ENCODE measurements at regions not wholly inside any gene's neighbourhood (a gene's known extent, or its start where the extent isn't known, plus 50 kb on each side); places are given as distances from the start of the nearest gene placed in this dataset.

DNA sequence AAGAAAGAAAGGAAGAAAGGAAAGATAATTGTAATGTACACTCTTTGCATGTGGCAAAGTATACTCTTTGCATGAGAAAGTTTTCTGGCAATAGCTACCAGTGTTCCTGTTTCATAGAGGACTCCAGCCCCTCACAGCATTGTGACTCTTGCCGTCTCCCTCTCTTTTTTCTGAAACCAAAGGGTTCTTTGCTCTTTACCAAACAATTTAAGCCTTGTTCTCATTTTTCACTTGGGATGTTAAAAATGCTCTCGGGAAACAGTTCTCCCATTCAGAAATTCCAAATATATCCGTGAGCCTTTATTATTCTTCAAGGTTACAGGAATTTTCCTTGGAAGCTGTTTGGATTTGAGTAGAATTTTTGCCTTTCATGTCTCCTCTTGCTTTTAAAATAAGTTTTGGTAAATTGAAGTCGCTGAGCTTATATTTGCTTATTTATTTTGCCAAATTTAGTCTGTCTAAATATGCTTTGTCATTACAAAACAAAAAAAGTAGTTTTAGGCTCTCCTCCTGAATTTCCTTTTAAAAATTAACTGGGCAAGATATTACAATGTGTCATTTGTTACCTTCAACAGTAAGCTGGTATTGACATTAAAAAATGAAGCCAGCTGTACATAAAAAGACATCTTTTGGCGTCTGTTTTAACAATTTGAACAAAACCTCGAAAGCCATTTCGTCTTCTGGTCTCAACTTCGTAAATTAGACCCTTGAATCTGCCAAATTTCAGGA lies 103.8 kb upstream of the ARMC2 start:
- Histone ChIP-seq H3K9ac (ENCODE audit: insufficient read depth, low read length) (no peak overlapping the region), H4K20me1 (ENCODE audit: control insufficient read depth, extremely low read depth, insufficient read depth, low read length) (no peaks in the 10 kb centered on the region), H2AFZ (ENCODE audit: low read length) (no peak overlapping the region), H3K27ac (ENCODE audit: insufficient read depth, low read length) (no peak overlapping the region), H3K36me3 (ENCODE audit: control insufficient read depth, insufficient read depth, low read length) (no peaks in the 10 kb centered on the region), H3K27me3 (ENCODE audit: control insufficient read depth, insufficient read depth, low read length) (no peaks in the 10 kb centered on the region), H3K79me2 (ENCODE audit: control insufficient read depth, insufficient read depth, low read length) (no peaks in the 10 kb centered on the region), H3K4me3 (replicated peaks in 1 of 4; ENCODE audit: control extremely low read depth in 1 of 4, insufficient read depth in 1 of 4, low read depth in 3 of 4, low read length in 4 of 4) (no peak overlapping the region), H3K4me1 (ENCODE audit: control insufficient read depth, extremely low read depth, insufficient read depth, low read length) (no peaks in the 10 kb centered on the region), H3K9me3 (ENCODE audit: control insufficient read depth, insufficient read depth, low read depth, low read length) (no peaks in the 10 kb centered on the region), H3K4me2 (ENCODE audit: extremely low read depth, insufficient read depth, low read length) (no peak overlapping the region)
- TF ChIP-seq EZH2 (IDR thresholded peaks at IDR 0.05; ENCODE audit: low read length, missing control alignments) (no peak), CTCF (conservative IDR thresholded peaks at IDR 0.05 in 1 of 2, IDR thresholded peaks at IDR 0.05 in 1 of 2; ENCODE audit: low read depth in 1 of 2, low read length in 2 of 2) (no peak)
- no peak for DNase-seq (ENCODE audit: low read depth in 2 of 2)

- no peaks in the 10 kb centered on the region for H4K20me1 ChIP-seq (ENCODE audit: control insufficient read depth, extremely low read depth, insufficient read depth, low read length)
- no peaks in the 10 kb centered on the region for H3K27me3 ChIP-seq (ENCODE audit: control insufficient read depth, insufficient read depth, low read length)
- no peak for TF ChIP-seq CTCF (conservative IDR thresholded peaks at IDR 0.05 in 1 of 2, IDR thresholded peaks at IDR 0.05 in 1 of 2; ENCODE audit: low read depth in 1 of 2, low read length in 2 of 2)
- no peak for TF ChIP-seq EZH2 (IDR thresholded peaks at IDR 0.05; ENCODE audit: low read length, missing control alignments)
- H3K9me3 ChIP-seq (ENCODE audit: control insufficient read depth, insufficient read depth, low read depth, low read length): no peaks in the 10 kb centered on the region
- no peak overlapping the region for H3K9ac ChIP-seq (ENCODE audit: insufficient read depth, low read length)
- no peak overlapping the region for H3K4me2 ChIP-seq (ENCODE audit: extremely low read depth, insufficient read depth, low read length)
- H3K79me2 ChIP-seq (ENCODE audit: control insufficient read depth, insufficient read depth, low read length): no peaks in the 10 kb centered on the region
- H3K4me1 ChIP-seq (ENCODE audit: control insufficient read depth, extremely low read depth, insufficient read depth, low read length): no peaks in the 10 kb centered on the region
- no peak overlapping the region for H2AFZ ChIP-seq (ENCODE audit: low read length)
- no peak overlapping the region for H3K27ac ChIP-seq (ENCODE audit: insufficient read depth, low read length)
- no peaks in the 10 kb centered on the region for H3K36me3 ChIP-seq (ENCODE audit: control insufficient read depth, insufficient read depth, low read length)
- no peak for DNase-seq (ENCODE audit: low read depth in 2 of 2)
- no peak overlapping the region for H3K4me3 ChIP-seq (replicated peaks in 1 of 4; ENCODE audit: control extremely low read depth in 1 of 4, insufficient read depth in 1 of 4, low read depth in 3 of 4, low read length in 4 of 4)
These were observed 103.2 kb upstream of the ARMC2 start for GRCh38 chr6:108744996-108745395.

DNA sequence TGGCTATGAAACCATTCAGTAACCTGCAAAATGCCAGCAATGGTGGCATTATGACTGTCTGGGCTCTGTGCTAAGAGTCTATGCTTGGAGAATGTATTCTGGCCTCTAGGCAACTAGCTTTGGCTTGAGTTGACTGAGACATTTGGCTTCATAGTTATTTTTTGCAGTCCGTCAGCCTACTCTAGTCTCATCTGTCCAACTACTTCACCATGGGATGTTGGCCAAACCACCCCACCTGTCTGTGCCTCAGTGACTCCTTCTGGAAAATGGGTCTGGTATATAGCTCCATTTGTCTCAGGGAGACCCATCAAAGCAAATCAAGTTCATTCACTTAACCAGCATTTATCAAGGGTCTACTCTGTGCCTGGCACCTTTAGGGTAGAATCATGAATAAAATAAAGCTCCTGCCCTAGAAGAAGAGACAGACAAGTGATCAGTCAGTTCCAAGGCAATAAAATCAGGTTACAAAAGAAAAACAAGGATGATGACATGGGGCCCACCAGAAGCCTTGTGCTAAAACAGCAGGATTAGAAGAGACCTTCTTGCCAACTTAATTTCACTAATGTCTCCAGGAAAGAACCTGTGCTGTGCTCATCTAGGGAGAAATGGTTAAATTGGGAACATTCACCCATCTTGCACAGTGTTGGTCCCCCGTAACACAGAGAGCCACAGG lies 102.4 kb upstream of the ARMC2 start:
- no peak for DNase-seq (ENCODE audit: low read depth in 2 of 2)
- H3K36me3 ChIP-seq (ENCODE audit: control insufficient read depth, insufficient read depth, low read length): no peaks in the 10 kb centered on the region
- no peaks in the 10 kb centered on the region for H3K79me2 ChIP-seq (ENCODE audit: control insufficient read depth, insufficient read depth, low read length)
- H2AFZ ChIP-seq (ENCODE audit: low read length): no peak overlapping the region
- H3K4me3 ChIP-seq (replicated peaks in 1 of 4; ENCODE audit: control extremely low read depth in 1 of 4, insufficient read depth in 1 of 4, low read depth in 3 of 4, low read length in 4 of 4): no peak overlapping the region
- no peaks in the 10 kb centered on the region for H3K4me1 ChIP-seq (ENCODE audit: control insufficient read depth, extremely low read depth, insufficient read depth, low read length)
- no peak overlapping the region for H3K9ac ChIP-seq (ENCODE audit: insufficient read depth, low read length)
- H4K20me1 ChIP-seq (ENCODE audit: control insufficient read depth, extremely low read depth, insufficient read depth, low read length): no peaks in the 10 kb centered on the region
- no peaks in the 10 kb centered on the region for H3K9me3 ChIP-seq (ENCODE audit: control insufficient read depth, insufficient read depth, low read depth, low read length)
- H3K4me2 ChIP-seq (ENCODE audit: extremely low read depth, insufficient read depth, low read length): no peak overlapping the region
- no peaks in the 10 kb centered on the region for H3K27me3 ChIP-seq (ENCODE audit: control insufficient read depth, insufficient read depth, low read length)
- no peak overlapping the region for H3K27ac ChIP-seq (ENCODE audit: insufficient read depth, low read length)
- TF ChIP-seq CTCF (conservative IDR thresholded peaks at IDR 0.05 in 1 of 2, IDR thresholded peaks at IDR 0.05 in 1 of 2; ENCODE audit: low read depth in 1 of 2, low read length in 2 of 2) (no peak), EZH2 (IDR thresholded peaks at IDR 0.05; ENCODE audit: low read length, missing control alignments) (no peak)
